ENCODE measurements at regions not wholly inside any gene's neighbourhood (a gene's known extent, or its start where the extent isn't known, plus 50 kb on each side); places are given as distances from the start of the nearest gene placed in this dataset.
"Not testable (repeated sequence)": the region's sequence is repeated elsewhere in the genome, so short reads cannot be mapped to it uniquely, and the experiment has no call there.

GRCh38 chr17:15836249-15836982 lies 104.3 kb downstream of the TBC1D26 start:
- H3K27me3 ChIP-seq; intact Hi-C loops (cut with DNase I; ENCODE audit: low total_unique reads); H3K9me3 ChIP-seq: not testable (repeated sequence)

GRCh38 chr17:15836991-15837390 lies 104.9 kb downstream of the TBC1D26 start:
- H3K4me3 ChIP-seq; DNase-seq; H3K27ac ChIP-seq; H3K9me3 ChIP-seq; intact Hi-C loops (cut with DNase I; ENCODE audit: low total_unique reads); H3K4me1 ChIP-seq; H3K36me3 ChIP-seq; H3K27me3 ChIP-seq: not testable (repeated sequence)

More at GRCh38 chr17:15836249-15836982, 104.3 kb downstream of the TBC1D26 start:
- DNase-seq, H3K27ac ChIP-seq, H3K4me1 ChIP-seq, H3K4me3 ChIP-seq, H3K36me3 ChIP-seq: not testable (repeated sequence)

- DNase-seq; H3K4me3 ChIP-seq; H3K9me3 ChIP-seq; H3K4me1 ChIP-seq; H3K27me3 ChIP-seq; H3K27ac ChIP-seq; intact Hi-C loops (cut with DNase I; ENCODE audit: low total_unique reads); H3K36me3 ChIP-seq: not testable (repeated sequence)
These were observed 97.3 kb upstream of the ADORA2B start for GRCh38 chr17:15847447-15848229.

- intact Hi-C loops (cut with DNase I; ENCODE audit: low total_unique reads); H3K4me1 ChIP-seq; H3K4me3 ChIP-seq; H3K36me3 ChIP-seq; H3K9me3 ChIP-seq; H3K27me3 ChIP-seq; H3K27ac ChIP-seq; DNase-seq: not testable (repeated sequence)
These were observed 95.9 kb upstream of the ADORA2B start for GRCh38 chr17:15849054-15849453.

- H3K9me3 ChIP-seq; H3K4me3 ChIP-seq; H3K27ac ChIP-seq; H3K36me3 ChIP-seq; H3K27me3 ChIP-seq; DNase-seq; intact Hi-C loops (cut with DNase I; ENCODE audit: low total_unique reads); H3K4me1 ChIP-seq: not testable (repeated sequence)
These were observed 94.9 kb upstream of the ADORA2B start for GRCh38 chr17:15850071-15850470.

GRCh38 chr17:15850687-15851086 lies 94.2 kb upstream of the ADORA2B start:
- H3K4me1 ChIP-seq; H3K27ac ChIP-seq; H3K9me3 ChIP-seq; H3K36me3 ChIP-seq; DNase-seq; intact Hi-C loops (cut with DNase I; ENCODE audit: low total_unique reads); H3K27me3 ChIP-seq; H3K4me3 ChIP-seq: not testable (repeated sequence)

- intact Hi-C loops (cut with DNase I; ENCODE audit: low total_unique reads); H3K4me1 ChIP-seq; H3K9me3 ChIP-seq; H3K27me3 ChIP-seq; H3K36me3 ChIP-seq; DNase-seq; H3K4me3 ChIP-seq; H3K27ac ChIP-seq: not testable (repeated sequence)
These were observed 92.1 kb upstream of the ADORA2B start for GRCh38 chr17:15852863-15853262.

- H3K36me3 ChIP-seq; H3K4me1 ChIP-seq; H3K27me3 ChIP-seq; H3K9me3 ChIP-seq; H3K27ac ChIP-seq; intact Hi-C loops (cut with DNase I; ENCODE audit: low total_unique reads); DNase-seq; H3K4me3 ChIP-seq: not testable (repeated sequence)
These were observed 88.7 kb upstream of the ADORA2B start for GRCh38 chr17:15856191-15856590.

- H3K27ac ChIP-seq; DNase-seq; H3K4me1 ChIP-seq; H3K9me3 ChIP-seq; H3K36me3 ChIP-seq; H3K4me3 ChIP-seq; H3K27me3 ChIP-seq; intact Hi-C loops (cut with DNase I; ENCODE audit: low total_unique reads): not testable (repeated sequence)
These were observed 88.2 kb upstream of the ADORA2B start for GRCh38 chr17:15856745-15857144.

GRCh38 chr17:15858082-15858481 lies 86.8 kb upstream of the ADORA2B start:
- H3K27ac ChIP-seq; H3K4me3 ChIP-seq; intact Hi-C loops (cut with DNase I; ENCODE audit: low total_unique reads); H3K36me3 ChIP-seq; H3K9me3 ChIP-seq; H3K27me3 ChIP-seq; DNase-seq; H3K4me1 ChIP-seq: not testable (repeated sequence)

GRCh38 chr17:15860774-15861173 lies 84.2 kb upstream of the ADORA2B start:
- H3K36me3 ChIP-seq; intact Hi-C loops (cut with DNase I; ENCODE audit: low total_unique reads); DNase-seq: not testable (repeated sequence)

GRCh38 chr17:15864061-15864460 lies 80.9 kb upstream of the ADORA2B start:
- H3K27me3 ChIP-seq; H3K4me1 ChIP-seq; H3K9me3 ChIP-seq; H3K27ac ChIP-seq; intact Hi-C loops (cut with DNase I; ENCODE audit: low total_unique reads); H3K36me3 ChIP-seq; H3K4me3 ChIP-seq; DNase-seq: not testable (repeated sequence)

More at GRCh38 chr17:15860774-15861173, 84.2 kb upstream of the ADORA2B start:
- not testable (repeated sequence) for H3K27me3 ChIP-seq, H3K9me3 ChIP-seq, H3K4me1 ChIP-seq, H3K4me3 ChIP-seq, H3K27ac ChIP-seq

- H3K4me1 ChIP-seq; H3K9me3 ChIP-seq; H3K27me3 ChIP-seq; DNase-seq; intact Hi-C loops (cut with DNase I; ENCODE audit: low total_unique reads); H3K4me3 ChIP-seq; H3K36me3 ChIP-seq; H3K27ac ChIP-seq: not testable (repeated sequence)
These were observed 80.5 kb upstream of the ADORA2B start for GRCh38 chr17:15864472-15864871.
